ENCODE measurements at regions not wholly inside any gene's neighbourhood (a gene's known extent, or its start where the extent isn't known, plus 50 kb on each side); places are given as distances from the start of the nearest gene placed in this dataset.
"Not testable (repeated sequence)": the region's sequence is repeated elsewhere in the genome, so short reads cannot be mapped to it uniquely, and the experiment has no call there.

DNA sequence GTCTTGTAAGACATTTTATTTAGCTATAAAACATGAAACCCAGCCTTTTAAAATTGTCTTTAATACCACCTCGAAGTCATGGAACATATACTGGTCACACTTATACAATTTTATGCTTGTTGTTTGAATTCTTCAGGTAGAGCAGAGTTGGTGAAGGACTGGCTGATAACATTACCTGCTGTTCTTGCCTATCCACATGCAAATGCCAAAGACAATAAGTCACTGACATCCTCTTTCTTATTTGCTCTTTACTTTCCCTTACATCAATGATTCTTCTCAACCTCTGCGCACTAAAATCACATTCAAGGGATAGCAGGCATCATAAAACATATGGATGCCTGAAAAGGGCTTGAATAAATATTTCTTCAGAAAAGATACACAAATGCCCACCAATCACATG is 392.5 kb upstream of the ATP11B start:
- no peak for DNase-seq (ENCODE audit: low read depth)

DNA sequence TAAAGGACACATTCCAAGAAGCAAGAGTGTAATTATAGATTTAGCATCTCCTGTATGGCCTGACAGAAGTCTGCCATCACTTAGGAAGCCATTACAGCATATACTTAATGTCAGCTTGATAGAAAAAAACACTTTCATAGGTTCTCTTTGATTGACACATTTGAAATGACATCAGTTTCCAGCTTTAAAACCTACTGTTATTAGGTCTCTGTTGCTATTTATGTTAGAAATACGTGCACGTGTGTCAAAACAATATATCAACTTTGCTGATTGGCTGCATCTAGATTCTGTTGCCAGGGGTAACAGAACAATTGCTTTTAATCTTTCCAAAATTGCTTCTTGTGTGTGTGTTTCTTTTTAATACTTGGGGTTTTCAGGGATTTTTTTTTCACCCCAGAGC is 389.3 kb upstream of the ATP11B start:
- DNase-seq (ENCODE audit: low read depth) = no peak

DNA sequence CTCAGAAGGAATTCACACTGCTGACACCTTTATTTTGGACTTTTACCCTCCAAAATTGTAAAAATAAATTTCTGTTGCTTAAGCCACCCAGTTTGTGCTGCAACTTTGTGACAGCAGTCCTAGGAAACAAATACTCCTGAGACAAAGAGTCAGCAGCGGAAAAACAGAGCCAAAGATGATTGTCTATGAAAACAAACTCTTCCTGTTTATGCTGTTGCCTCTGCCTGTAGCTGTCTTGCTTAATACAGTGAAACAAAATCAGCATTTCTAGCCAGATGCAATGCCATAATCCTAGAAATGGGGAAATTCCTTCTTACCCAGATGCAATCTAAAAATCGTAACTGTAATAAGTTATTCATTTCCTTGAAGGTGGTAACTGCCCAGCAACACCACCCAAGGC is 387.5 kb upstream of the ATP11B start:
- no peak for DNase-seq (ENCODE audit: low read depth)

DNA sequence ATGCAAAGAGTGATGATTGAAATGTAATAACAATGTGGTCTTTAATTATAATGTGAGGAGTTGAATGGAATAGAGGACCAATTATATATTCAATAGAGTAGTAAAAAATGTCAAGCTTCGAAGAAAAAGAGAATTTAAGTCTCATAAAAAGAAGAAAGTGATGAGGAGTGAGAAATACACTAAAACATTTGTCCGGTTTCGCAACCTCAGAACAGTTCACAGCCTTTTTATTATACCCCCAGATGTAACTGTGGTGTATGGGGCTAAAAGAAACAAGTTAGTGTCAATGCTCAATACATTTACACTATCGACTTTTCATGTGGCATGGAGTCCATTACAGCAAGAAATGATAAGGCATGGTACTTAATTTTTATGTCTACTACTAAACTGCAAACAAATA is 386.5 kb upstream of the ATP11B start:
- DNase-seq (ENCODE audit: low read depth) = no peak

DNA sequence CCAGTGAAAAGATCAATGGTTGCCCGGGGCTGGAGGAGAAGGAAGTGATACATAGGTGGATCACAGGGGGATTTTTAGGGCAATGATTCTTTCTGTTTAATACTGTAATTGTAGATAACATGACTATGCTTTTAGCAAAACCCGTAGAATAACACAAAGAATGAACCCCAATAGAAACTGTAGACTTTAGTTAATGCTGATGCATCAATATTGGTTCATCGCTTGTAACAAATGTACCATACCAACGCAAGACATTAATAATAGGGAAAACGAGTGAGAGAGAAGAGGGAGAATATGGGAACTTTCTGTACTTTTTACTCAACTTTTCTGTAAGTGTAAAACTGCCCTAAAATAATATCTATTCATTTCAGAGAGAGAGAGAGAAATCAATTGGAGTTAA is 383.3 kb upstream of the ATP11B start:
- no peak for DNase-seq (ENCODE audit: low read depth)

DNA sequence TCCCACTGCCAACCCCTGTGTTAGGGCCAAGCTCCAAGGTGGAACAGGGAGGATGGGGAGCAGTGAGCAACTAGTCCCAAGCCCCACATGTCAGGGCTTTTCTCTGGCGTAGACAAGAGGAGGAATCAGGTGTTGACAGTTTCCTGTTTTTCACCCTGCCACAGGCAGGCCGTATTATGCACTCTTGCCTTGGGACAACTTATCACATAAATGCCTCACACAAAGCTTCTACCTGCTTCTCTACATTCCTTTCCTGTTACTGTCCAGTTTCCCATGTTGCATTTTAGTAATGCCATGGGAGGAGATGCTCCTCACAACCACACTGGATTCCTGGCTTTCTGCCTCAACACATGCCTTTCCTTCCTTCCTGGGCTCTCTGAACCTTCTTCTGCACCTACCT is 381.2 kb upstream of the ATP11B start:
- DNase-seq (ENCODE audit: low read depth) = no peak

DNA sequence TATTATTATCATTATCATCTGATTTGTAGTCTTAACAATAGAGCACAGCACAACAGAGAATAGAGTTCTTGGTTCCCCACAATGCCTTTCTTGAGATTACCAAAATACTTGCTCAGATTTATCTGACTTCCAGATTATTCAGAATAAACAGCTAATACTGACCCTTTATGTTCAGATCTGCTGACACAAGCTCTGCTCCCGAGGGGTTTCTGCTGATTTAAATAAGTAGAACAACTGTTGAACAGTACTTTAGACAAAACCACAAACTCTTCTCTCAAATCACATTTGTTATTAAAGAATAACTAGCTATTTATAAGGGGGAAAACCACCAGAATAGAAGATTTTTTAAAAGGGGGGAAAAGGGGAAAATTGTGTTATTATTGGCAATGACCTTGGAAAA is 380.2 kb upstream of the ATP11B start:
- DNase-seq (ENCODE audit: low read depth) = no peak

DNA sequence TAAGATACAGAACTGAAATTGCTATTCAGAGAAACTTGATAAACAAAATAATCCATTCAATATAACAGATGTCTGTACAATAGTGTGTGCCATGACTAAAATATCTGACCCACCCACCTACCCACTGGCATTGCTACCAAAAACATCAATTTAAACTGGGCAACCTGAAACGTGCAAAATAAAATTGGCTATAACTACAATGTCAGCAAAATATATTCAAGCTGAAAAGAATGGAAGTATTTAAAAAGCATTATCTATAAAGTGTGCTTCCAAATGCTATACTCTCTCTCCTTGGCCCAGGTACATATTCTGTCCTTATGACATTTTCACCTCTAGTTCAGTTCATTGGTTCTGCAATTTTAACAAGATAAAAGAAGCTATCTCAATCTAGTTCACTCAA is 379.6 kb upstream of the ATP11B start:
- no peak for DNase-seq (ENCODE audit: low read depth)

DNA sequence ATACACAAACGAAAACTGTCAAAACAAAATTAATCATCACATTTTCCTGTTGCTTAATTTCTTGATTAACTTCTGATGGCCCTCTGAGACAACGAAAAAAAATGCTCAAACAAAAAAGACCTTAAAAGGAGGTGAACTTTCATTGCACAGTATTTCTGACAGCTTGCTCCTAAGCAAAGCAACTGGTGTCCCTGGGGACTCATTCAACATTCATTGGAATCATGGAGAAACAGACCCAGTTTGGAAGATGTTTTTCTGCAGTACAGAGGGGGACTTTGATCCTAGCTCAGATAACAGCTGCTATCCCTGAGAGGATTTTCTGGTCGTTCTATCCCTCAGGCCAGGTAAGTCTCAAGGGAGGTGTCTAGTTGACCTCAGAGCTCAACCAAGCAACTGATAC is 378.7 kb upstream of the ATP11B start:
- DNase-seq (ENCODE audit: low read depth) = no peak

DNA sequence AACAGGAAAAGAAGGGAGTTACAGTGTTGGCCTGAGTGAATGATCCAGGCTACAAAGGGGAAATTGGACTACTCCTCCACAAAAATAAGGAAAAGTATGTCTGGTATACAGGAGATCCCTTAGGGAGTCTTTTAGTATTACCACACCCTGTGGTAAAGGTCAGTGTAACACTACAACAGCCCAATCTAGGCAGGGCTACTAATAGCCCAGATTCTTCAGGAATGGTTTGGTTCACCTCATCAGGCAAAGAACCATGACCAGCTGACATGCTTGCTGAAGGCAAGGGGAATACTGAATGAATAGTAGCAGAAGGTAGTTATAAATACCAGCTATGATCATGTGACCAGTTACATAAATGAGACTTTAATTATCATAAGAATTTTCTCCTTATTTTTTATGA is 372.6 kb upstream of the ATP11B start:
- no peak for DNase-seq (ENCODE audit: low read depth)

DNA sequence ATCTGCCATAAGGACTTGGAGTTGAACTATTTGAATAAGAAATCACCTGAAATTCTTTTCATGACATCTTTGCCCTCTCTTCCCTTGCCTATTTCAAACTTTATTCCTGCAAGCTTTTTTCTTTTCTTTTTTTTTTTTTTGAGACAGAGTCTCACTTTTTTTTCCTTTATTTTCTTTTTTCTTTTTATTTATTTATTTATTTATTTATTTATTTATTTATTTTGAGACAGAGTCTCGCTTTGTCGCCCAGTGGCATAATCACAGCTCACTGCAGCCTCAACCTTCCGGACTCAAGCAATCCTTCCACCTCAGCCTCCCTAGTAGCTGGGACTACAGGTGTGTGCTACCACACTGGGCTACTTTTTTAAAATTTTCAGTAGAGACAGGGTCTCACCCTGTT is 369.3 kb upstream of the ATP11B start:
- DNase-seq (ENCODE audit: low read depth) = no peak

DNA sequence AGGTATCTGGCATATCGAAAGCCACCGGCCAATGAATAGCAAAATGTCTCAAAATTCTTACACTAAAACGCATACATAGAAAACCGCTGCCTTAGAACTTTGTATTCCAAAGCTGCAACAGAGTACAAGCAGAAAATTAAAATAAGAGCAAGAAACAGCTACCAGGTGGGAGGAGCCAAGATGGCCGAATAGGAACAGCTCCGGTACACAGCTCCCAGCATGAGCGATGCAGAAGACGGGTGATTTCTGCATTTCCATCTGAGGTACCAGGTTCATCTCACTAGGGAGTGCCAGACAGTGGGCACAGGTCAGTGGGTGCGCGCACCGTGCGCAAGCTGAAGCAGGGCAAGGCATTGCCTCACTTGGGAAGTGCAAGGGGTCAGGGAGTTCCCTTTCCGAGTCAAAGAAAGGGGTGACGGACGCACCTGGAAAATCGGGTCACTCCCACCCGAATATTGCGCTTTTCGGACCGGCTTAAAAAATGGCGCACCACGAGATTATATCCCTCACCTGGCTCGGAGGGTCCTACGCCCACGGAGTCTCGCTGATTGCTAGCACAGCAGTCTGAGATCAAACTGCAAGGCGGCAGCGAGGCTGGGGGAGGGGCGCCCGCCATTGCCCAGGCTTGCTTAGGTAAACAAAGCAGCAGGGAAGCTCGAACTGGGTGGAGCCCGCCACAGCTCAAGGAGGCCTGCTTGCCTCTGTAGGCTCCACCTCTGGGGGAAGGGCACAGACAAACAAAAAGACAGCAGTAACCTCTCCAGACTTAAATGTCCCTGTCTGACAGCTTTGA is 367.2 kb upstream of the ATP11B start:
- DNase-seq (ENCODE audit: low read depth) = not testable (repeated sequence)

DNA sequence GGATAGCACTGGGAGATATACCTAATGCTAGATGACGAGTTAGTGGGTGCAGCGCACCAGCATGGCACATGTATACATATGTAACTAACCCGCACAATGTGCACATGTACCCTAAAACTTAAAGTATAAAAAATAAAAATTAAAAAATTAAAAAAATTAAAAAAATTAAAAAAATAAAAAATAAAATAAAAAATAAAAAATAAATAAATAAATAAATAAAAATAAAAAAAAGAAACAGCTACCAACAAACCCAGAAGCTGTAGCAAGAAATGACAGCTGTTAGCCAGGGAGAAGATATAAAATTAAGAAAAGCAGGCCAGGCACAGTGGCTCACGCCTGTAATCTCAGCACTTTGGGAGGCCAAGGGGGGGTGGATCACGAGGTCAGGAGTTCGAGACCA is 361.3 kb upstream of the ATP11B start:
- not testable (repeated sequence) for DNase-seq (ENCODE audit: low read depth)

DNA sequence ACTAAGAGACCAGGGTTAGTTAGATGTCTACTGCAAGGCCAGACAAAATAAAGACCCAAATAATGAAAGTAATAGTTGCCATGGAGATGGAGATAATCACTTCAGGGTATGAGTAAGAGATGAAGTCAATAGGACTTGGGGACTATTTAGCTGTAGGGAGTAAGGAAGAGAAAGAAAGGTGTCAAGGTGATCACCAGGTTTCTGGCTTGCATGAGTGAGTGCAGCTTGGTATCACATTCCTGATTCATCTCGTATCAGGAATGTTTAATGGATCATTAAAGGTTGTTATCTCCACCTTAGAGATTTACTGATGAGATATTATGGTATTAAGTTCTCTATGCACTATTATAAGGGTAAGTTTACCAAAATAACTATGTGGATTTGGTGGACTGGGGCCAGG is 357.4 kb upstream of the ATP11B start:
- DNase-seq (ENCODE audit: low read depth) = no peak

DNA sequence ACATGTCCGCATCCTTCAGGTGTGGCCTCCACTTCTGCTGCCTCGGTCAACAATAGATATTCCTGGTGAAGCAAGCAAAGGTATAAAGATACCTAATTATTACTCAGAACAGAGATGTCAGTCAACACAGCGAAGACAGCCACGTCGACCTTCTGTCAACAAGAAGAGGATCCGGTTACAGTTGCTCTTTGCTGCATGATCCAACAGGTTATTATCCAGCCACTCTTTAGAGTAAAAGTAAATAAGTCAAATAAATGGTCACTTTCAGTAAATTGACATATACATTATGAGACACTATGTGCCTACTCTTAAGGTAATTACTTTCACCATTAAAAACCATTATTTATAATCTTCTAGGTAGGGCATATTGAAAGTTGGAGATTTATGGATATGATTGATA is 356.8 kb upstream of the ATP11B start:
- no peak for DNase-seq (ENCODE audit: low read depth)

DNA sequence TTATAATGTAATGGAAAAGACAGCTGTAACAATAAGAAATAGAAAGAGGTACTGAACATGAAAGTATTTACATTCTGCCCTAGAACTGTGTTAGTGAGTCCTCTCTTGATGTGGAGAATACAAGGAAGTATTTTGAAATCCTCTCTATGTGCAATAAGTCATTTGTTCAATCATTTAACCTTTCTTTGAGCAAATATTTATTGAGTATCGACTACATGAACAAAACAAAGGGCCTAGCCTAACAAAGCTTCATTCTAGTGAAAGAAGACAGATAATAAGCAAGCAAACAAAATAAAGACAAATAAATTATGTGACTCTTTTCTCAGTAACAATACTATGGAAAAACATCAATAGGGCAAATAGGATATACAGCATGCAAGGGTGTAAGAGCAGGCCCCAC is 354.9 kb upstream of the ATP11B start:
- no peak for DNase-seq (ENCODE audit: low read depth)

DNA sequence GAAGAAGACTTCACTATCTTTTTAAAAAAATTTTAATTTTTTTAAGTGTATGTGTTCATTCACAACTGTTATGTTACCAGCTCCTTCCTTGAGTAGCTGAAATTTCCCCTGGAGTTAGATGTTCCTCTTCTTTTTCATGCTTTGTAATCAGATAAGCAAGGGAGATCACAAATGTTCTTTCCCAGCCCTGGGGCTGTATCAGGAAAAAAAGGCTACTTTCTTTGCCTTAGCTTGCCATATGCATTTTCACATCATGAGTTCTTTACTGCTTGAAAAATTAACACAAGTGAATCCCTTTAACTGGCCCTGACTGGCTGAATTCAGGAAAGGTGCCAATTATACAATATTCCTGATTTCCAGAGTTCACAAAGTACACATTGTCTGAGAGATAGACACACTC is 353.2 kb upstream of the ATP11B start:
- DNase-seq (ENCODE audit: low read depth) = no peak

DNA sequence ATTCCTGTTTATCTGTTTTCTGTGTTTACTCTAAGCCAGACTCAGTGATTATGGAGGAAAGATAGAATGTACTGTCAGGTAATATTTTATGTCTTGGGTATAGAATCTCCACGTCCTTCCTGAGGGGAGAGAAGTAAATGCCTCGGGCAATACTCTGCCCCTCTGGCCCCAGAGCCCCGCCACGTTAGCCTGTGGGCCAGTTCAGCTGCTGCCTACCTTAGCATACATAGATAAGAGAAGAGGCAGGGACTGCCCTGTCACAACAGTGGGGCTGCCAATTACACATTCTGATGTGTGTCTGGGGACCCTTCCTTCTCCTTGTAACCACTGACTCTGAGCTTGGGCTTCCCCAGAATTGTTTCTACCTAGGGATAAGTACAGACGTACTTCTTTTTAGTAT is 347.7 kb upstream of the ATP11B start:
- no peak for DNase-seq (ENCODE audit: low read depth)

DNA sequence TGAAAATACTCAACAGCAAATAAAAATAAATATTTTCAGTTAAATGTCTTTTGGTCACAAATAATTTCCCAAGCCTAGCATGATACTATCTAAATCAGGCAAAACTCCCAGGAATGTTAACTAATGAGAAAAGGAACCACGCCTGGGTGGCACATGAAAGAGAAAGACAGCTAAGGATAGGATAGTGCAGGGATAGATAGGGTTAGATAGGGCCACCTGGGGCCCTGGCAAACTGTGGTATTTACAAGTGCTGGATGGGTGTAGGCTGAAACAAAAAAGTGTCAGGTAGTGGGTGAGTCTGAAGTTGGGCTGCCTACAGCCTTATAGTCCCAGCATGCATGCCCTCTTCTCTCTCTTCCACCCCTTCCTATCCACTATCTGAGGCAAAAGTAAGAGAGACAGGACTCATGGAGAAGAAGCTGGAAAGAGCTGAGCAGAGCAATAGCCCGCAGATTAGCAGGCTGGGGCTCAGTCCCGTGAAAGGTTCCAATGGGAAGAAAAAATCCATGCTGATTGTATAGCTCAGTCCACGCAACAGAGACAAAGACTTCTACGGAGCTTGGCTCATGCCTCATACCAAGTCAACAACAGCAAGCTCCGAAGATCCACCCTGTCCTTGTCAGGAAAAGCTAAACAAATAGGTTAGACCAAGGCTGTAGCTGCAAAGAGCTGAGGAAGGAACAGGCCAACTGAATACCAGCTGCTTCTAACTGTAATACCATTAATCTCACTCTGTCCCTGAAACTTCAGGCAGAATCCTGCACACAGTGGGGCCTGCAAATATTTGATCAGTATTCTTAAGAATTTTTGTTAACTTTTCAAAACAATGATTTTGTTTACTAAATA is 342.1 kb upstream of the ATP11B start:
- DNase-seq (ENCODE audit: low read depth) = no peak

DNA sequence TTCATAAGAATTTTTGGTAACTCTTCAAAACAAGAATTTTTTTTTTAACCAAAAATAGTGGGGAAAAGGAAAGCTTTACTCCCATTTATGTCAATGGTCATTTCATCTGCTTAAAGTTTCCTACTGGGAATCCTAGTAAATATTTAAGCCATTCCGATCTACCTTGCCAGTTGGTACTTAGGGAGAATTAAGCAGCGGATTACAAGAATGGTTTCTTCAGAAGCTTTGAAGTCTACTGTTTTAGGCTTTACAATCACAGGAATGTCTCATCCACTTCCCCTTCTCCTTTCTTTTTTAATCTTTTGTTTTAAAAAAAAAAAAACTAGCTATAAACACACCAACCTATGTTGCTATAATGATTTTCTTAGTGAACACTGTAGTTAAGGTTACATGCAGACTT is 341.4 kb upstream of the ATP11B start:
- no peak for DNase-seq (ENCODE audit: low read depth)

DNA sequence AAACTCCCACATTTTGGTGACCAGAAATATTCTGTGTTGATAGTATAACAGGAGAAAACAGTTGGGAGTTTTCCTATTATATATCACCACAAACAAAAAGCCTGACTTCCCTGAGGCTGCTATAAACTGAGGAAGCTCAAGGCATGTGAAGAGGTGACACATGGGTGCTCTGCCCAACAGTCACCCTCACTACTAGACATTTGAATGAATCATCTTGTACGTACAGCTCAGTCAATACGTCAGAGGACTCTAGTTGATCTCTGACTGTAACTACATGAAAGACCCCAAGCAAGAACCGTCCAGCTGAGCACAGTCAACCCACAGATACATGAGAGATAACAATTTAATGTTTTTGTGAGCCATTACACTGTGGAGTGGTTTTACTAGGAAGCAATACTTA is 338.3 kb upstream of the ATP11B start:
- no peak for DNase-seq (ENCODE audit: low read depth)

DNA sequence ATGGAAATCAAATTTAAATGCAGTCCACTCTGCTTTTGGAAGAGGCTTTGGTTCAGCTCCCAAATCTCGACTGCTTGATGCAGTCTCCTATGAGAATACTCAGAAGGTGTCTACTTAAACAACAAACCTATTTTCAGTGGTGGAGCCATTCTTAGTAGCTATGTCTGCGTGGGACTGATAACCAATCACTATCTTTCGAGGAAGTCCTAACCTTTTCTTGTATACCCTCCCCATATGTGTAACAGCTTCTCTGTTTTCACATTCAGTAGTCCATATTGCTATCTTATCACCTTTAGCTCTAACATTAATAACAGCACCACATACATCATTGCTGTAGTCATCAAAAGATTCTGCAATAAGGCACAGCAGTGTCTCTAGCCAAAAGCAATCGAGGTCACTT is 333.0 kb upstream of the ATP11B start:
- no peak for DNase-seq (ENCODE audit: low read depth)

DNA sequence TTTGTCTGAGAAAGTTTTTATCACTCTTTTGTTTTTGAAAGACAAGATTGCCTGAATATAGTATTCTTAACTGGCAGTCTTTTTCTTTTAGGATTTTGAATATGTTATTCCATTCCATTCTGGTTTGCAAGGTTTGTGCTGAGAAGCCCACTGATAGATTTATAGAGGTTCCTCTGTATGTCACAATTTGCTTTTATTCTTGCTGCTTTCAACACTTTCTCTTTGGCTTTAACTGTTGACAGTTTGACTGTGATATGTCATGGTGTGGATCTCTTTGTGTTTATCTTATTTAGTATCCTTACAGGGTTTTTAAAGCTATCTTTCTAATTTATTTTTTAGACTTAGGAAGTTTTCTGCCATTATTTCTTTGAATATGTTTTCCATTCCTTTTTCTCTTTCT is 331.2 kb upstream of the ATP11B start:
- no peak for DNase-seq (ENCODE audit: low read depth)
